HCT116 (cell line): ENCODE measurements at regions not wholly inside any gene's neighbourhood (a gene's known extent, or its start where the extent isn't known, plus 50 kb on each side); places are given as distances from the start of the nearest gene placed in this dataset.

ENCODE experiments used
- ATAC-seq: fragments of 200-7000 bp; cut with Tn5 transposase; 2 replicates; pipeline ENCODE4 v1.9.1; 2020; ENCODE audit warnings: mild to moderate bottlenecking, moderate library complexity
- BruUV-seq: library from RNA; stranded (reverse); fragments of 400-500 nt; replicated peaks from 2 replicates; lab custom pipeline; 2021; lab: Mats Ljungman, UMichigan
- CTCF ChIA-PET: fragments of 300-600 bp; sonication (Branson Sonifier 250); formaldehyde crosslinking; loops from one replicate; lab custom pipeline; 2021; ENCODE audit warnings: antibody characterized with exemption; lab: Charles Lee
- POLR2A ChIA-PET: fragments of 300-600, 350-600 bp; sonication (Branson Sonifier 250); formaldehyde crosslinking; loops from one replicate; lab custom pipeline; 2021; ENCODE audit warnings: antibody characterized with exemption; lab: Charles Lee
- RAD21 ChIA-PET, 2 experiments: fragments of 300-600 bp; sonication (Branson Sonifier 250); formaldehyde crosslinking; loops; one replicate each; lab custom pipeline; 2023; ENCODE audit warnings: low total read pairs in 2 of 2; ENCODE audit not compliant: uncharacterized antibody in 2 of 2, unreplicated experiment in 2 of 2, low non-redundant PET in 1 of 2; lab: Charles Lee
- DNase-seq: peaks from one replicate; pipeline ENCODE4 v3.0.0-alpha.2; 2010; ENCODE audit warnings: low read depth, low spot score
- H2AFZ ChIP-seq: fragments of 200-600 bp; shearing (Covaris generic), sonication (generic); 2 replicates; pipeline ENCODE4 v1.6.1; 2017; ENCODE audit warnings: low read depth, mixed run types, mixed read lengths, antibody characterized with exemption, low read length; ENCODE audit not compliant: poor library complexity, severe bottlenecking
- H3K27ac ChIP-seq: 2 replicates; pipeline ENCODE4 v1.5.1; 2012; ENCODE audit warnings: low read depth, low read length
- H3K27me3 ChIP-seq: fragments of 200-600 bp; sonication (generic); 2 replicates; pipeline ENCODE4 v1.6.1; 2016; ENCODE audit warnings: mixed run types, low read length, mixed read lengths; ENCODE audit not compliant: insufficient read depth
- H3K36me3 ChIP-seq, 2 experiments: fragments of 200-500 bp in 1 of 2; fragments of 200-600 bp in 1 of 2; sonication (Bioruptor generic) in 1 of 2; sonication (generic) in 1 of 2; 2 replicates each; pipeline versions ENCODE4 v1.5.1 to v1.6.1; 2014 to 2016; ENCODE audit warnings: low read length in 2 of 2, inconsistent platforms in 1 of 2, mixed read lengths in 1 of 2, mixed run types in 1 of 2; ENCODE audit not compliant: insufficient read depth in 2 of 2, control insufficient read depth in 1 of 2
- H3K4me1 ChIP-seq, 2 experiments: fragments of 200-600 bp in 1 of 2; sonication (generic) in 1 of 2; 2 replicates each; pipeline versions ENCODE4 v1.5.1 to v1.6.1; 2012 to 2017; ENCODE audit warnings: low read length in 2 of 2, inconsistent platforms in 1 of 2, mild to moderate bottlenecking in 1 of 2, mixed read lengths in 1 of 2, mixed run types in 1 of 2, moderate library complexity in 1 of 2; ENCODE audit not compliant: insufficient read depth in 2 of 2, control insufficient read depth in 1 of 2
- H3K4me2 ChIP-seq: fragments of 200-600 bp; sonication (generic); 2 replicates; pipeline ENCODE4 v1.6.1; 2017; ENCODE audit warnings: mixed run types, low read length, mixed read lengths
- H3K4me3 ChIP-seq, 2 experiments: fragments of 200-600 bp in 1 of 2; sonication (generic) in 1 of 2; replicated peaks in 1 of 2; 2 replicates each; pipeline ENCODE4 v1.5.1; 2011 to 2016; ENCODE audit warnings: low read length in 2 of 2, control low read depth in 1 of 2, low read depth in 1 of 2, mild to moderate bottlenecking in 1 of 2, mixed read lengths in 1 of 2, mixed run types in 1 of 2
- H3K79me2 ChIP-seq: fragments of 200-600 bp; sonication (generic); 2 replicates; pipeline ENCODE4 v1.6.1; 2017; ENCODE audit warnings: mild to moderate bottlenecking, mixed run types, low read length, moderate library complexity, mixed read lengths; ENCODE audit not compliant: insufficient read depth
- H3K9ac ChIP-seq: fragments of 200-600 bp; sonication (generic); 2 replicates; pipeline ENCODE4 v1.6.1; 2016; ENCODE audit warnings: low read length, mixed read lengths
- H3K9me2 ChIP-seq: fragments of 200-600 bp; sonication (generic), shearing (Covaris generic); 2 replicates; pipeline ENCODE4 v1.6.1; 2017; ENCODE audit warnings: mixed run types, mild to moderate bottlenecking, moderate library complexity; ENCODE audit not compliant: insufficient read depth
- H3K9me3 ChIP-seq, 2 experiments: fragments of 200-500 bp in 1 of 2; fragments of 200-600 bp in 1 of 2; sonication (Bioruptor generic) in 1 of 2; sonication (generic) in 1 of 2; 2 replicates each; pipeline ENCODE4 v1.6.1; 2014 to 2017; ENCODE audit warnings: low read length in 2 of 2, mixed read lengths in 2 of 2, inconsistent platforms in 1 of 2, low read depth in 1 of 2, mild to moderate bottlenecking in 1 of 2, mixed run types in 1 of 2, moderate library complexity in 1 of 2; ENCODE audit not compliant: control insufficient read depth in 1 of 2, insufficient read depth in 1 of 2
- H4K20me1 ChIP-seq: fragments of 200-600 bp; sonication (generic), shearing (Covaris generic); 2 replicates; pipeline ENCODE4 v1.6.1; 2017; ENCODE audit warnings: mixed run types, mild to moderate bottlenecking, moderate library complexity; ENCODE audit not compliant: insufficient read depth
- CBX3 ChIP-seq: IDR thresholded peaks from 2 replicates; pipeline ENCODE4 v1.6.1; 2012; ENCODE audit warnings: low read depth
- CEBPB ChIP-seq: IDR thresholded peaks from 2 replicates; pipeline ENCODE4 v1.6.1; 2012; ENCODE audit warnings: low read depth
- EGR1 ChIP-seq: IDR thresholded peaks from 2 replicates; pipeline ENCODE4 v1.6.1; 2012; ENCODE audit warnings: low read depth
- EZH2 ChIP-seq: fragments of 200-600 bp; sonication (generic); IDR thresholded peaks from 2 replicates; pipeline ENCODE4 v1.6.1; 2017; ENCODE audit warnings: antibody characterized with exemption, mixed run types
- EZH2phosphoT487 ChIP-seq: fragments of 200-600 bp; IDR thresholded peaks from 2 replicates; pipeline ENCODE4 v1.6.1; 2018; ENCODE audit warnings: antibody characterized with exemption, borderline replicate concordance
- FOSL1 ChIP-seq: IDR thresholded peaks from 2 replicates; pipeline ENCODE4 v1.6.1; 2012; ENCODE audit warnings: low read depth
- MAX ChIP-seq: IDR thresholded peaks from 2 replicates; pipeline ENCODE4 v1.6.1; 2012
- POLR2A ChIP-seq: IDR thresholded peaks from 2 replicates; pipeline ENCODE4 v1.7.0; 2011; ENCODE audit warnings: borderline replicate concordance; ENCODE audit not compliant: insufficient read depth, insufficient read length; ENCODE audit errors: extremely low read depth
- POLR2AphosphoS5 ChIP-seq: IDR thresholded peaks from 2 replicates; pipeline ENCODE4 v1.6.1; 2011; ENCODE audit warnings: mild to moderate bottlenecking, low read depth, low read length, moderate library complexity
- SRF ChIP-seq: IDR thresholded peaks from 2 replicates; pipeline ENCODE4 v1.6.1; 2012; ENCODE audit warnings: low read depth
- TCF7L2 ChIP-seq: IDR thresholded peaks from 2 replicates; pipeline ENCODE4 v1.7.0; 2011; ENCODE audit warnings: borderline replicate concordance, inconsistent platforms; ENCODE audit not compliant: insufficient read depth, insufficient read length; ENCODE audit errors: extremely low read depth
- YY1 ChIP-seq: IDR thresholded peaks from 2 replicates; pipeline ENCODE4 v1.6.1; 2011; ENCODE audit warnings: low read length, low read depth, moderate library complexity, mild to moderate bottlenecking; ENCODE audit not compliant: insufficient replicate concordance; ENCODE audit errors: extremely low read depth
- intact Hi-C: fragments of 100-400 bp; cut with micrococcal nuclease; formaldehyde crosslinking; loops from 2 replicates; pipeline ENCODE4 v1.10.0; 2022
- TF ChIP-seq, protein P1 (sequence below), 3 experiments: fragments of 200-600 bp in 1 of 3; sonication (generic) in 1 of 3; IDR thresholded peaks in 2 of 3; conservative IDR thresholded peaks in 1 of 3; 2 replicates each; pipeline ENCODE4 v1.5.1; 2012 to 2017; ENCODE audit warnings: low read depth in 2 of 3, low read length in 2 of 3, antibody characterized with exemption in 1 of 3, borderline replicate concordance in 1 of 3, control low read depth in 1 of 3, mild to moderate bottlenecking in 1 of 3, mixed read lengths in 1 of 3, mixed run types in 1 of 3, moderate library complexity in 1 of 3; ENCODE audit not compliant: insufficient read depth in 1 of 3

GRCh38 chr6:81929828-81930227 lies 177.3 kb upstream of the TENT5A start:
- no peak for ATAC-seq
- no peaks in the 10 kb centered on the region for H3K9me2 ChIP-seq
- no peaks in the 10 kb centered on the region for H3K27me3 ChIP-seq
- BruUV-seq: no TSS peak
- peaks cover 0 to 19% of the 10 kb centered on the region in 2 experiments; a peak in 2 of 4 replicates for H3K4me1 ChIP-seq
- H3K9me3 ChIP-seq: no peaks in the 10 kb centered on the region
- no peak overlapping the region for H3K9ac ChIP-seq
- no peaks in the 10 kb centered on the region for H4K20me1 ChIP-seq
- H2AFZ ChIP-seq: no peak overlapping the region
- DNase-seq: no peak
- no peaks in the 10 kb centered on the region for H3K79me2 ChIP-seq
- H3K4me2 ChIP-seq: no peak overlapping the region
- intact Hi-C loops: no loop called here
- no peak for TF ChIP-seq POLR2A
- TF ChIP-seq CBX3: no peak
- TF ChIP-seq EZH2: no peak
- no peak for TF ChIP-seq MAX
- TF ChIP-seq EGR1: no peak
- TF ChIP-seq YY1: no peak
- no peak for TF ChIP-seq SRF
- no peak for TF ChIP-seq FOSL1
- no peak for TF ChIP-seq TCF7L2
- TF ChIP-seq POLR2AphosphoS5: no peak
- no peak for TF ChIP-seq CEBPB
- TF ChIP-seq, protein P1, sequence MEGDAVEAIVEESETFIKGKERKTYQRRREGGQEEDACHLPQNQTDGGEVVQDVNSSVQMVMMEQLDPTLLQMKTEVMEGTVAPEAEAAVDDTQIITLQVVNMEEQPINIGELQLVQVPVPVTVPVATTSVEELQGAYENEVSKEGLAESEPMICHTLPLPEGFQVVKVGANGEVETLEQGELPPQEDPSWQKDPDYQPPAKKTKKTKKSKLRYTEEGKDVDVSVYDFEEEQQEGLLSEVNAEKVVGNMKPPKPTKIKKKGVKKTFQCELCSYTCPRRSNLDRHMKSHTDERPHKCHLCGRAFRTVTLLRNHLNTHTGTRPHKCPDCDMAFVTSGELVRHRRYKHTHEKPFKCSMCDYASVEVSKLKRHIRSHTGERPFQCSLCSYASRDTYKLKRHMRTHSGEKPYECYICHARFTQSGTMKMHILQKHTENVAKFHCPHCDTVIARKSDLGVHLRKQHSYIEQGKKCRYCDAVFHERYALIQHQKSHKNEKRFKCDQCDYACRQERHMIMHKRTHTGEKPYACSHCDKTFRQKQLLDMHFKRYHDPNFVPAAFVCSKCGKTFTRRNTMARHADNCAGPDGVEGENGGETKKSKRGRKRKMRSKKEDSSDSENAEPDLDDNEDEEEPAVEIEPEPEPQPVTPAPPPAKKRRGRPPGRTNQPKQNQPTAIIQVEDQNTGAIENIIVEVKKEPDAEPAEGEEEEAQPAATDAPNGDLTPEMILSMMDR (IDR thresholded peaks at IDR 0.05 in 2 of 3, conservative IDR thresholded peaks at IDR 0.05 in 1 of 3; ENCODE audit: borderline replicate concordance in 1 of 3, insufficient read depth in 1 of 3, low read depth in 2 of 3, low read length in 2 of 3): no peak
- no peak for TF ChIP-seq EZH2phosphoT487
- TF ChIP-seq, all 23 proteins: peak for 0
- no peak overlapping the region for H3K4me3 ChIP-seq
- no peak overlapping the region for H3K27ac ChIP-seq
- CTCF ChIA-PET: no interaction called here
- POLR2A ChIA-PET: no interaction called here
- RAD21 ChIA-PET: no interaction called here
- no peaks in the 10 kb centered on the region for H3K36me3 ChIP-seq
